GM18873 (cell line): ENCODE measurements at regions not wholly inside any gene's neighbourhood (a gene's known extent, or its start where the extent isn't known, plus 50 kb on each side); places are given as distances from the start of the nearest gene placed in this dataset.

Experiments
- ATAC-seq: cut with Tn5 transposase; IDR thresholded peaks from one replicate; pipeline ENCODE4 v1.9.1; 2021; ENCODE audit warnings: mild to moderate bottlenecking, moderate library complexity, moderate number of reproducible peaks; ENCODE audit not compliant: unreplicated experiment, low FRiP score

GRCh38 chr7:32347244-32347828, 142.8 kb downstream of the LSM5 start:
- ATAC-seq: no peak

DNA sequence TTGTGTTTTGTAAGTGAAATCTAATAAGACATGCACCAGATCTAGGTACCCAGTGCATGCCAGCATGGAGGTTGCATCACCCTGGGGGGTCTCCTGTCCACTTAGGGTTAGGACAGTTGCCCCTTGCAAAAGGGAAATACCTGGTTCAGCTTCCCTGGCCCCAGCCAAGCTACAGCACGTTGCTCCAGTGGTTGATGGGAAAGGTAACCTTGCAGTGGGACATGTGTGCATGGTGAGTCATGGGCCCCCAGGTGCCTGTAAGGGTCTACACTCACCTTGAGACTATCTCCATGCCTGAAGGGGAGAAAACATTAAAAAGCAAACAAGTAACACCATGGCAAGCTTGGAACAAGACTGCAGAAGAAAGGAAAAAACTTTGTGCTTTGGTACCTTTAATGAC, 143.9 kb downstream of the LSM5 start:
- no peak for ATAC-seq

- no peak for ATAC-seq
Measured at GRCh38 chr7:32336726-32337125, 153.5 kb downstream of the LSM5 start.

DNA sequence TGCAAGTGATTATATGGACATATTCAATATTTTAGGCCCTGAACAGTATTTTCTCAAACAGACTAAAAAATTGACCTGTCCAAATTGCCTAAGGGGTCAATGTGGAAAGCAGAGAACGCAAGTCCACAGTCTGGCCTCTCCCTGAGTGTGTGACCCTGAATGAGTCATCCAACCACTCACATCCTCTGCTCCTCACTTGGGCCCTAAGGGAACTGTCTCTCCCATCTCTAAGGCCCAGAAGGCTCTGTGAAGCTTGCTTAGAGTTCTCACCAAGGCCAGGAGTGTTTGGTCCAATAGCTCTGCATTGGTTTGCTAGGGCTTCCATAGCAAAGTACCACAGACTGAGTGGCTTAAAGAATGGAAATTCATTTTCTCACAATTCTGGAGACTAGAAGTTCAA, 155.1 kb downstream of the LSM5 start:
- ATAC-seq: no peak

DNA sequence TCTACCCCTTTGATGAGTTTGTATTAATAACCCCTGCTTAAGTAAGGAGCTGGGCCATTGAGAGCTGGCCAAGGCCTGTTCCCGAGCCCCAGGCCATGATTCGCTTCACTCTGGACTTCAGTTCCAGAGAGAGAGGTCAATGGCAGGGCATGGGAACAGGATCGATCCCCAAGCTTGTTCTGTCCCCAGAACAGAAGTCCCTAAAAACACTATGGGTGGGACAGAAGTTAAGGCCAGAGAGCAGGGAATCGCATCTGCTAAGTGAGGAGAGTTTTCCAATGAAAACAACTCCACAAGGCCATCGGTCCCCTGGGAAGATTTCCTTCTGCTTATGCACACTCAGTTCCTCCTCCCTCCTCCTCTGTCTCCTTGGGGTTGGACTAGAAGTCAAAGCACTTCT, 159.6 kb downstream of the LSM5 start:
- ATAC-seq: no peak

DNA sequence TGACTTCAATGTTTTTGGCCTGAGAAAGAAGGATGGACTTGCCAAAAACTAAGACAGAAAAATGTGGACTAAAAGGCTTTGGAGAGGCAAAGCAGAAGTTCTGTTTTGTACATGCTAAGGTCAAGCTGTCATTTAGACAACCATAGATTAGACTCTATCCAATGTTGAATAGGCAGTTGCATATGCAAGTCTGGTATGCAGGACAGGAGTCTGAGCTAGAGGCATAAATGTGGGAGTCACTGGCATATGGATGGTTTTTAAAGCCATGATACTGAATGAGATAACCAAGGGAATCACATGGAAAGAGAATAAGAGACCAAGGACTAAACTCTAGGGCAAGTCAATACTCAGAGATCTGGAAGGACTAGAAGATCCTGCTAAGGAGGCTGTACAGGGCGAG, 164.1 kb downstream of the LSM5 start:
- ATAC-seq: no peak

DNA sequence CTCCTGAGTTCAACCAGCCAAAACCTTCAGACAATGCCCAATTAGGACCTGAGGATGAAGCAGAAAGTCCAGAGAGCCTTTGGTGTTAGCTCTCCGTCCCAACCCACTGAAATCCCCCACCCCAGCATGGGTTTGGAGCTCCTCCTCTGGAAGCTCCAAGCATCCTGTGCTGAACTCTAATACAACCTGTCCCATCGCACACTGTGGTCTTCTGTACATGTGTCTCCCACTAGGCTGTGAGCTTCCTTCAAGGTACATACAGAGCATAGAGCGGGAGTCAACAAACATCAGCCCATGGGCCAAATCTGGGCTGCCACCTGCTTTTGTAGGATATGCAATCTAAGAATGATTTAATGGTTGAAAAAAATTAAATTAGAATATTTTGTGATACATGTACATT, 166.5 kb downstream of the LSM5 start:
- ATAC-seq: no peak

DNA sequence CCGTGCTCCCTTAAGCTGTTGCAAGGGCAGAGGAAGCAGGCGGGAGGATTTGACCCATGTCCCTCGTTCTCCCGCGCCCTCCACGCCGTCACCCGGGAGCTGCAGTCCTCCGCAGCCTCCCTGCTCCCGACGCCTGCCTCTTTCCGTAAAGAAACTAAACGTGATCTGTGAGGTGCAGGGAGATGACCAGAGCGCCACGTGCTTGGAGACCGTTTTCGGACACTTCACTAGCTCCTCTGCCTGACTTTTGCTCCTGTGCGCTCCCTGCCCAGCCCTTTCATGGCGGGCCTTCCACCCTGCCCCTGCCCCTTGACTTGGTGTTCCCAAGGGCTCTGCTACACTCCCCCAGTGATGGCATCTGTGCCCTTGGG, 171.2 kb downstream of the LSM5 start:
- no peak for ATAC-seq

DNA sequence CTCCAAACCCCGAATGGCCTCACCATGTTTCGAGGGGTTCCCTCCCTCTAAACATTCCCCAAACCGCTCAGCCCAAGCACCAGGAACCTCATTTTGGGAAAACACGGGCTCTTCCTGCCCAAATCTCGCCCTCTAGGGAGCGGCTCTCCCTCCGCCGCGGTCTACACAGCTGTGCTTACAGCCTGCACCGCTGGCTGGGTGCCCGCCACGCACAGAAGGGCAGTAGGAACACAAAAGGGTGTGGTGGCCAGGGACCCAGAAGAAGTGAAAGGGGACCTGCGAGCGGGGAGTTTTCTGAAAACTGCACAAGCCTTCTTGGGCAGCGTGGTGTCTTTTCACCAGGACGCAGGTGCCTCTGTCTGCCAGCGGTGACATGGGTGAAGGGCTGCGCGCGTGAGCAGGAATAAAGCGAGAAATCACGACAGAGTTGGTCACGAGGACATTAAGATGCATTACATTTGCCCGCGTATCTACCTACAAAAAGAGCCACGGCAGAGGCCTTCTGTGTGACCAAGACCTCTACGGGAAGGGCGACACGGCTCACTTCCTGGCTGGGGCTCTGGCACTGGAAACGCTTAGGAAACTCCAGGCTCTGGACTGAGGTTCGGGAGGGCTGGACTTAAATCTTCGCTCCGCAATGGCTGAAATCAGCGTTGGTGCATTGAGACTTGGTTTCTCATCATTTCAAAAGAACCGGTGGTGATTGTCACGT, 171.7 kb downstream of the LSM5 start:
- ATAC-seq: no peak

- ATAC-seq: no peak
Measured at GRCh38 chr7:32316839-32317238, 173.3 kb downstream of the LSM5 start.

- no peak for ATAC-seq
Measured at GRCh38 chr7:32314761-32315160, 175.4 kb downstream of the LSM5 start.

DNA sequence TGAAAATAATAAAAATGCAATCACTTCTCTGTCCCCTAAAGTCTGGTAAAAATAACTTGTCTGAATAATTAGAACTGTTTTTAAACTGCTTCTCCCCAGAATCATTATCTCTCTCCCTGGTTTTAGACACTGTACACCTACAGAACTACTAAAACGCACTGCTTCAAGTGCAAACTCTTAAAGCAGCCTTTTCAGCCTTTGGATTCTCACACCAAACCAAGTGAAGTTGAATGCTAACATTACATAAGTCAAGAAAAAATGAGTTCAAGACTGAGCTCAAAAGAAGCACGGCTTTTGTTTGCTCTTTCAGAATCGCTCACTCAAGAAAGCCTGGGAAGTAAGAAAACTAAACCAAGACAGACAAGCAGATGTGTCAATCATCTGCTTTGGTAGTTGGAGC, 188.8 kb downstream of the LSM5 start:
- no peak for ATAC-seq

- no peak for ATAC-seq
Measured at GRCh38 chr7:32299133-32299702, 191.0 kb downstream of the LSM5 start.

- no peak for ATAC-seq
Measured at GRCh38 chr7:32298408-32299132, 191.6 kb downstream of the LSM5 start.

GRCh38 chr7:32293833-32294232, 196.3 kb downstream of the LSM5 start:
- no peak for ATAC-seq

DNA sequence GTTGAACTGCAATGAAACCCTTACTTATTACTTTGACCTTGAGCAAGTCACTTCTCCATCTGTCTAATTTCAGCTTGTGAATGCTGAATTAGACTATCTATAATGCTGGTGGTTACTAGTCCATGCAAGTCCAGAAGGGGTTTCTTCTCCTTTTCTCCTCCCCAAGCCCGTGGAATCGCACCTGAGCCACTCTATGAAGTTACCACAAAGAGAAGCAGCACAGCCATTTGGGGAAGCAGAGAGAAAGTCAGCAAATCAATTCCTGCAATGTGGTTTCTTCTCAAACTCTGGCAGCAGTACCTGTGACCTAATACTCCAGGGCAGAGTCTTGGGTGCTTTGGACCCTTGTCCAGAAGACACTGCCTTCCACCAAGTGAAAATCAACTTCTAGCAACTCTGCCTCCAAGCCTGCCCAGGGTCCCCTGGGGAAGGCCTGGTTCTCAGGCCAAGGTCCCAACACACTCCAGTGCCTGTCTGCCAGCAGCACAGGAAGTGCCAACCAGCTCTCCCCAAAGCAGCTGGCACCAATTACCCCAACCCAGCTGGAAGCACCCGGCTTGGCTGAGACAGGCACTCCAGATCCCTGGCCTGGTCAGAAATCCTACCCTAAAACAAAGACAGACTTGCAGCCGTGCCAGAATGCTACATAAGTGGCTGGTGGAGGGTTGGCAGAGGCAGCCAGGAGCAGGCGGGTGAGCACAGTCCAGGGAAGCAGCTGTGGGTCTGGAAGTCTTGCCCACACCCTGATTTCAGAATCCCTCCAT, 200.3 kb downstream of the LSM5 start:
- ATAC-seq: no peak

DNA sequence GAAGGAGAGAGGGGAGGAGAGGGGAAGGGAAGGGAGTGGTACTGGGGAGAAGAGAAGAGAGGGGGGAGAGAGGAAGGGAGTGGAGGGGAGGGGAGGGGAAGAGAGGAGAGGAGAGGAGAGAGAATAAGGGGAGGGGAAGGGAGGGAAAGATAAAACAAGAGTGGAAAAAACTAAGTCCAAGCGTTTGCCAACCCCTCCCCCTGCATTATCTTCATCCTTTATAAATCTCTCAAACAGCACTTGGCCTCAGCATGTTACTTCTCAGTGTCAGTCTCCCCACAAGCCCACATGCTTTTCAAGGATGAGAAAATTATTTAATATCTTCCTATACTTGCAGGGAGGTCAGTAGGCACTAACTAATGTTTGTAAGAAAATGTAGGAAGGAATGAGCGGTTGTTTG, 204.5 kb downstream of the LSM5 start:
- no peak for ATAC-seq

DNA sequence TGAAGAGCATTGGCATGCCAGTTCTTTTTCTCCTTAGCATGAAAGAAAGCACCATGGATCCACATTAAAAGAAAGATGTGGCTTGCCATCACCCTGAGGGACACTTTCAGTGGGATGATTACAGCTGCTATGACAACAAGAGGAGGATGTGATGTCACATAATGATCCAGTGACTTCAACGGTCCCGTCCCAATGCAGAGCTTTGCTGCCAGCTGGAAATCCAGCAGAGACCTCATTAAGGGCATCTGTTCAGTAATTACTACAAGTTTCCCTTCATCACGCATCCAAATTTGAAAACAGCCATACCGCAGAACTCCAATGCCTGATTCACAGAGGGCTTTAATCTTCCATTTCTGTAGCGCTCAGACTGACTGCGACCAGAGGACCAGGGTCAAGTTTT, 206.6 kb downstream of the LSM5 start:
- no peak for ATAC-seq

GRCh38 chr7:32279500-32279899, 209.3 kb upstream of the PDE1C start:
- no peak for ATAC-seq

GRCh38 chr7:32275216-32276009, 205.2 kb upstream of the PDE1C start:
- ATAC-seq: peak; percentile 62
